Activated T-helper 1 cell treated with anti-CD3 and anti-CD28 coated beads, Interleukin-2, amount 50 U/mL, for 16 hours (primary cell): ENCODE measurements at regions not wholly inside any gene's neighbourhood (a gene's known extent, or its start where the extent isn't known, plus 50 kb on each side); places are given as distances from the start of the nearest gene placed in this dataset.

Source experiments
- DNase-seq, 2 donors: peaks; one replicate each; pipeline ENCODE4 v3.0.0-alpha.2; 2020; ENCODE audit warnings: low read depth in 1 of 2, low spot score in 1 of 2

DNA sequence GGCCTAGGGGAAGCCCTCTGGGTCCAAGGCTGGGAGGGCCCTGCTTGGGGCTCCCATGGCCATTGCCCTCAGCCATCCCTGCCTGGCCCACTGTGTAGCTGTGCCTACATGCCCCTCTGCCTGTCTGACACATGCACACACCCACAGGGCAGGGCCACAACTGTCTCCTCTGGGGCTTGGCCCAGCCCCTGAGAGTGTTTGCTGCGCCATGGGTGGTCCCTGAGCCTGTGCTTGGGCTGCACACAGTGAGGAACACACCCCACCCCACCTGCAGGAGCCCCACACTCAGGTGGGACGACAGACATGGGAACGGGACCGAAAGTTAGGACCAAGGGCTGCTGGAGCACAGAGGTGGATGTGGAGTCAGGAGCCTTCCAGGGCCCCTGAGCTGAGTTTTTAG lies 489.5 kb downstream of the TBC1D22A start:
- DNase-seq = no peak

DNA sequence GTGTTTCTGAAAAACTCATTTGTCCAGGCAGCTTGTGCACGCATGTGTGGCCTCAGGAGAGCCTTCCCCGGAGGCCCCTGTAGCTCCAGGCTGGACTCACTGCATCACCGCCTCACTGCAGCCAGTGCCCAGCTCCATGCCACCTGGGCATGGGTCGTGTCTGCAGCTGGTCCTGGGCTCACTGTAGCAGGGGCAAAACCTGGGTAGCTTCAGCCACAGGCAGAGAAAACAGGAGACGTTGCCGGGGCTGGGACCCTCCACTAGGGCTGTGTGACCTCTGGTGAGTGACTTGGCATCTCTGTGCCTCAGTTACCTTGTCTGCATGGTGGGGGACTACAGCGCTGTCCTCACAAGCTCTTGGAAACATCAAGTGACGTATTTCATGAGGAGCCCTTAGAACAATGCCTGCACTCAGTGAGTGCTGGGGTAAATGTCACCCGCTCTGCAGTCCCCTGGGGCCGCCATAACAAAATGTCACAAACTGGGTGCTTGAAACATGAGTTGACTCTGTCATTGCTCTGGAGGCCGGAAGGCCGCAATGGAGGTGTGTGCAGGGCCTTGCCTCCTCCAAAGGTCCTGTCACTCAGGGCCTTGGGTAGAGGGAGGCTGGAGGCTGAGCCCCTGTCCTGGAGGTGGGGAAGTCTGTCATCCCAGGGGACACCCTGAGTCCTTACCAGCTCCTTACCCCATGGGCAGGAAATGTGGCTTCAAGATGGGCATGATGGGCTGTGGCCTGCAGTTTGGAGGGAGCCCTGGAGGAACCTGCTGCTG lies 488.7 kb downstream of the TBC1D22A start:
- DNase-seq = no peak

GRCh38 chr22:47249370-47249928 lies 487.0 kb downstream of the TBC1D22A start:
- no peak for DNase-seq

GRCh38 chr22:47248925-47249324 lies 486.5 kb downstream of the TBC1D22A start:
- DNase-seq = no peak

GRCh38 chr22:47247579-47248240 lies 485.3 kb downstream of the TBC1D22A start:
- no peak for DNase-seq

DNA sequence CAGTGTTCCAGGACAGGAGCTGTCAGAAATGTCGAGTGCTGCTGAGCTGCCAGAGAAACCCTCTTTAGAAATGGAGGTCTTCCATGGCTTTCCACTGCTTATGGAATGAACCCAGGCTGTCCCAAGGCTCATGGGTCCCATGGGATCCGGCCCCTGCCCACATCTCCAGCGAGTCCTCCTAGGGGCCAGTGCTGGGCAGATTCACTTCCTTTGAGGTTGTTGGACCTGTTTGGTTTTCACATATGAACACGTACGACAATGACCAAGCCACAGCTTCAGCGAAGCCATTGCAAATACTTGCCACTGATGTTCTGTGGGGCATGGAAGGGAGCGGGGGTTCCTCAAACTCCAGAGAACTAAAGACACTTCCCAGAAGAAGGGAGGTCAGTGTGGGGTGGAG lies 483.3 kb downstream of the TBC1D22A start:
- no peak for DNase-seq

GRCh38 chr22:47245286-47245685 lies 482.8 kb downstream of the TBC1D22A start:
- DNase-seq = no peak

DNA sequence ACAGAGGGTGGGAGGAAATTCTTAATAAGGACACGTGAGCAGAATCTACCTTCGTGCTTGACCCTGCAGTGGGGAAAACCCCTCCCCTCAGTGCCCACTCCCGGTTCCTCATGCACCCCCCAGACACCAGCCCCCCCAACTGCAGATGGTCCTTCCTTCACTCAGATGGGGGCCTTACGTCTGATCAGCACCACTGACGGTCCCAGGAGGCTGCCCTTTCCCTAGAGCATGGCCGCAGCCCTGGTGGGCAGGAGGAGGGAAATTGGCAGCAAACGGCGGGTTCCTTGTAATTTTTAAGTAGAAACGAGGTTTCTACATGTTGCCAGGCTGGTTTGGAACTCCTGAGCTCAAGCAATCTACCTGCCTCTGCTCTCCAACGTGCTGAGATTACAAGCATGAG lies 477.7 kb downstream of the TBC1D22A start:
- no peak for DNase-seq

DNA sequence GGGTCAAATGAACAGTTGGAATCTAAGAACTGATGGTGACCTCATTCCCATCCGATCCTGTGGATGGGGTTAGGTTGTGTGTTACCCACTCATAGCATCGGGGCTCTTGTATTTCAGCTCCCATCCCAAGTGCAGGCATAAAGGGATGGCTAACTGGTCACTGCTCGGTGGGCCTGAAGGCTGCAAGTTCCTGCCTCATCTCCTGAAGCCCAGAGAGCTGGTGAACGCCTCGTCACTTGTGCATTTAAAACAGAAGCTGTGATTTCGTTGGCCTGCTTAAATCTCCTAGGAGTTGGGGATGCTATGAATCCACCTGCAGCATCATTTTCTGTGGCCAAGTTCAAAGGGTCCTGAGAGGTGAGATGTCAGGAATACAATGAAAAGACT lies 477.0 kb downstream of the TBC1D22A start:
- DNase-seq = no peak

DNA sequence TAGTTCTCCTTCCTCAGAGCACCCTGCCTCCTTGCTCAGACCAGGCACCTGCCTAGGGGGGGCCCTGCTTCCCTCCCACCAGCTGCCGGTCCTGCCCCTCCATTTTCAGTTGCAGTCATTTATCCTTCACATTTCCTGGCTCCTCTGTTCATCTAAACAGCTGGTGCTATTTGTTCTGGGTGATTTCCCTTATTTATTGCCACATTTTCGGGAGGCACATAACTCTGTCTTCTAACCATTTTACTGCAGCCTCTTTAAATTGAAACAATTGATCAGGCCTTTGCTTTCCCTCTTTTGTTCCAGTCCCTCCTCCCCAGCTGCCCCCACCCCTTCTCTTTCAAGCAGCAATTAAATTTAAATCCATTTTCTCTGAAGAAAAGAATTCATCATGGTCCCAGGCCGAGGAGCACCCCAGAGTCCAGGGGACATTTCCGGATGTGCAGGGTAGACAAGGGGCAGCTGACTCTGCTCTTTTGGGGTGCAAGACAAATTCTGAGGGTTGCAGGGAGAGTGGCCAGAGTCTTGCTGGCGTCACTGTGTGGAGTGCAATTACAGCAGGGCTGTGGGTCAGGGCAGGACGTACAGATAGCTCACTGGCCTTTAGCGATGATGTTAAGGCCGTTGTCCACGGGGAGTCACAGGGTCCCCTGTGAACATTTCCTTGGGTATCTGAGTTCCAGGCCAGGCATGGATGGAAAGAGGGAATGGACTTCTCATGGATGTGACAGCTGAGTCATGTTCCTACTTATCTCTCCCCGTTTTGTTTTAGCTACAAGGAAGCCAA lies 476.4 kb downstream of the TBC1D22A start:
- DNase-seq = no peak

- DNase-seq = no peak
Observed at GRCh38 chr22:47237890-47238480, 475.5 kb downstream of the TBC1D22A start.

DNA sequence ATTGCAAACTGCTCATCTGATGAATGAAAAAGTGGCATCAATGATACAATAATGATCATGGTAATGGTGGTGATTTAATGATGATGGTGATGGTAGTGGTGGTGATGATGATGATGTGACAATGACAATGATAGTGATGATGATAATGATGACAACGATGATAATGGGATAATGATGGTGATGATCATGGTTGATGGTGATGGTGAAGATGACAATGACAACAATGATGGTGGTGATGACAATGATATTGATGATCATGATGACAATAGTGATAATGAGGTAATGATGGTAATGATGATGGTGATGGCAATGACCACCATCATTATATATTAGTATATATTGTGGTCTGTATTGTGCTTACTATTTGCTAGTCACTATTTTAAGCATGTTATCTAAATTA lies 474.3 kb downstream of the TBC1D22A start:
- no peak for DNase-seq

DNA sequence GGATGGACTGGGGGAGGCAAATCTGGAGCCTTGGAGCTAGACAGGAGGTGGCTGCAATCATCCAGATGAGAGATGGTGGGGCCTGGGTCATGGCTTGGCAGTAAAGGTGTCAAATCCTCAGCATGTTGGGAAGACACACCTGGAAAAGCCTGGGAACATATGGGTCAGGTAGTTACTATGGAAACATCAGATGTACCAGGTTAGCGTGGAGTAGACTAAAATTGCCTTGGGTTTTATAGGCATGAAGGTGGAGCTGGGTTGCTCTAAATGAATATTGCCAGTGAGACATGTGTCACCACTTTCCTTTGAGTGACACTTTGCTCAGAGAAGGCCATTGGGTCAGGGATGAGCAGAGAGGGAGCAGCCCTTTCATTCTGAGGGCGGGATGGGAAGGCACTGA lies 473.7 kb downstream of the TBC1D22A start:
- no peak for DNase-seq

DNA sequence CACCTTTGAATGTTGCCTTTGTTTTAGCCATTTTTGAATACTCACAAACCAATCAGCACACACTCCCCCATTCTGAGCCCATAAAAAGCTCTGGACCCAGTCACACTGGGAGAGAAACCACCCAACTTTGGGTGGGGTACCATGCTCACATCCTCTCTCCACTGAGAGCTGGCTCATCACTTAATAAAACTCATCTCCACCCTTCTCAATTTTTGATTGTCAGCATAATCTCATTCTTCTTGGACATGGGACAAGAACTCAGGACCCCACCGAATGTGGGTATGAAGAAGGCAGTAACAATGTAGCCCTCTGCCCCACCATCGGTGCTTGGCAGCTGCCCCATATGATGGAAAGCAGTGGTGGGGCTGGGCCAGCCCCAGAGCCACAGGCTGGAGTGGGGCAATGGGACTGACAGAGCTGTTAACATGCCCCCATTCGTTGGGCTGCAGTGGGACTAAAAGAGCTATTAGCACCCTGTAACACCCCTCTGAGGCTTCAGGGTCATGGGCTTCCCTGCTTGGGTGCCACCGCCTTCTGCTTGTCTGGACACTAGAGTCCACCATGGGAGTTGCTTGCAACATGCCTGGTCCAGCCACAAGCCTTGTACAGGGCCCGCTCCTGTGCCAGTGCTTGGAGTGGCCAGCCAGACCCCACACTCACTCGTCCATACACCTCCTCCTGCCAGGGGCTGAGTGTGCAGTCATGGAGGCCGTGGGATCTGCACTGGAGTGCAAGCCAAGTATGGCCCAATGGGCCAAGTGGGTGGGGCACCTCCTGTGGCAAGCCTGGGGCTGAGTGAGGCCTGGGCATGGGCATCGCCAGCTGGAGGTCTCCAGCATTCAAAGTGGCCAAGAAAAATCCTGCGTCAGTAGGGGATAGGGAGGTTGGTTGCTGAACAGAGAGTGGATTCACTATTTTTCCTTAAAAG lies 471.1 kb downstream of the TBC1D22A start:
- DNase-seq = no peak

DNA sequence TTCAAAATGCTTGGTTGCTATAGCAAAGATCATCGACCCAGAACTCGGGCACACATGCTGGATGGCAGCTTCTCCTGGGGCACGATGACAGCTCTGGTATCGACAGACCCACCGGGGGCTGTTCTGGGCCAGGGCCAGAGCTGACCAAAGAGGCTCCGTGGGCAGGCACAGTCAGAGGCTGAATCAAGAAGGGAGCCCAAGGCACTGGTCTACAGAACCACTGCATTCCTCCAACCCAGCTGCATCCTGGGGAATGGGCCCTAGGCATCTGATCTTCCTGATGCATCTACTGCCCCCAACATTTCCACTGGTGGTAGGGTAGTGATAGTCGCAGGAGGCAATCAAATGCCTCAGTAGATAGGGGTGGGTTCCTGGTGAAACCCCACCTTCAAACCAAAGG lies 470.3 kb downstream of the TBC1D22A start:
- no peak for DNase-seq

DNA sequence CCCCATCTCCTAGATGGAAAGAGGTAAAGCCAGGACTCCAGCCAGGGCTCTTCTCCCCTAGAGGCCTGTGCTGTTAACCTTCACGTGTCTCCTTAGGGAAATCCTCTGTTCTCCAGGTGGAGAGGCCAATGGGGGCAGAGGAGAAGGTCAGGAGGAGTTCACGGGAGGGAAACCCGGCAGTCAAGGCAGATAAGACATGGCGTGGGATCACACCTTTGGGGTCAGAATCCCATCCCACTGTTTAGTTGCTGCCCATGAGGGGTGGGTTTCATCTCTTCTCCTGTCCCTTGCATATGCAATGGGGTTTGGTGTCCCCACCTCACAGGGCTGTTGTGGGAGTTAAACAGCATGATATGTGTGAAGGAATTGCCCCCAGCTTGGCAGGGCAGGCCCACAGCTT lies 469.7 kb downstream of the TBC1D22A start:
- no peak for DNase-seq

DNA sequence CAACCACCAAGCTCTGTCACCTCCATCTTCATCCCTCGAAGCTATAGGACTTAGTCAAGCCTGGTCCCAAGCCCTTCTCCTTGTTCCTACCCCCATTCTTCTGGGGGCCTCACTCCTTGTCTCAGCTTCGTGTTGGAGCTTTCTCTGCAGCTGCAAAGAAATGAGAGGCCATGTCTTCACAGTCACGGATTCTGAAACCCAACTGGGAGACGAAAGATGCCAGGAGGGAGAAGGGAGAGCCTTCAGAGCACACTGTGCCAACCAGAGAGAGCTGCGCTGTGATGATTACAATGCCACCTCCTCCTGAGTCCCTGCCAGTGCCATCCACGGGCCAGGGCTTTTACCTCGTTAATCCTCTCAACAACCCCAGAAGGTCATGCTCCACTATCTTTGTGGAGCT lies 469.3 kb downstream of the TBC1D22A start:
- no peak for DNase-seq

DNA sequence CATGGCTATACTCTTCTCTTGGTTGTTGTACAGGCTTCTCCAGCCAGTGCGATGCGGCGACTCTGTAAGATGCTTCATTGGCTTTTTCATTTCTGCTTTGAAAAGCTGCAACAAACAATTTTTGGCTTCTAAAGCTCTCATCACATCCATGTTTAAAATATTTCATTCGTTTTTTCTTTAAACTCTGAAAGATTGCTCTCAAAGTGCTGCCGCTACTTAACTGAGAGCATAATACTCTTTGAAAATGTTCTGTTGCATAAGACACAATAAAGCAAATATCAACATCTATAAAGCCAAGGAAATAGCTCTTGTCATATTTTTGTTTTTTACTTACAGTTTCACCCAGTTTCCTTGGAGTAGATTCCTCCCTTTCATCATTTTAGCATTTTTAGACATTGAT lies 468.3 kb downstream of the TBC1D22A start:
- no peak for DNase-seq

DNA sequence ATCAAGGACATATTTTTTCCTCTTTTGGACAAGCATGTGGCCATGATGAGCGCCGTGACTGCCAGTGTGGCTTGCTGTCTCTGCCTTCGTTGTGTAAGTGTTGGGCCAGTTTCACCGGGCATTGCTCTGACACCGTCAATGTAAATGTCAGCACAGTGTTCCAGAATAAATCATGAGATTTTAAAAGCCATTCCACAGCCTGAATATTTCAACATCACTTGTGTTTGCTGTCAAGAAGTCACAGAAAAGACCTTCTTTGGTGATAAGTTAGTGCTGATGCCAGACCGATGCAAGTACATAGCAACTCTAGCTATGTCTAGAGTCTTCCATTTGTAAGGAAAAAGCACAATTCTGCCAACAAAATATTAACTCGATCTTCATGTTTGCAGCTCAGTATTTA lies 467.8 kb downstream of the TBC1D22A start:
- no peak for DNase-seq

DNA sequence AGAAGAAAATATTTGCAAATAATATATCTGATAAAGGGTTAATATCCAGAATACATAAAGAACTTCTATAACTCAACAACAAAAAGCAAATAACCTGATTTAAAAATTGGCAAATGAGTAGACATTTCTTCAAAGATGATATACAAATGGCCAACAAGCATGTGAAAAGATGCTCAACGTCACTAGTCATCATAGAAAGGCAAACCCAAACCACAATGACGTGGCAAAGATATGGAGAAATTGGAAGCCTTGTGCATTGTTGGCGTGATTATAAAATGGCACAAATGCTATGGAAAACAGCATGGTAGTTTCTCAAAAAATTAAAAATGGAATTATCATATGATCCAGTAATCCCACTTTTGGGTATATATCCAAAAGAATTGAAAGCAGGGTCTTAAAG lies 466.3 kb downstream of the TBC1D22A start:
- no peak for DNase-seq
